ENCODE measurements at regions not wholly inside any gene's neighbourhood (a gene's known extent, or its start where the extent isn't known, plus 50 kb on each side); places are given as distances from the start of the nearest gene placed in this dataset.

- no peak overlapping the region for H3K4me3 ChIP-seq
- DNase-seq (ENCODE audit: extremely low read depth in 1 of 4, low spot score in 3 of 4) (no peak), FAIRE-seq (no peak), ATAC-seq (no peak)
- H3K4me2 ChIP-seq (ENCODE audit: insufficient read depth, low read length) = no peak overlapping the region
- WGBS (ENCODE audit: insufficient coverage, low coverage, missing lambda C conversion rate) = 3% methylated on average over 3 of the region's 3 CpGs
- no peaks in the 10 kb centered on the region for H3K27me3 ChIP-seq (ENCODE audit: control insufficient read depth in 2 of 2, insufficient read depth in 2 of 2, low read length in 2 of 2)
- no peak overlapping the region for H2AFZ ChIP-seq (ENCODE audit: low read depth, low read length)
- no peaks in the 10 kb centered on the region for H4K20me1 ChIP-seq (replicated peaks; ENCODE audit: control insufficient read depth, insufficient read depth, low read length)
- intact Hi-C loops (cut with micrococcal nuclease) = no loop called here
- H3K27ac ChIP-seq (ENCODE audit: extremely low read depth, low read depth, low read length) = no peak overlapping the region
- ChIA-PET CTCF (ENCODE audit: low intra/inter-chr PET ratio) (interaction anchor here (0.5 kb wide), 1 partner anchor 1412 kb away, joined by 3 read pairs; no protein-coding TSS in a partner anchor), POLR2A (no interaction called here)
- no peaks in the 10 kb centered on the region for H3K79me2 ChIP-seq (ENCODE audit: control insufficient read depth, insufficient read depth, low read length)
- no peaks in the 10 kb centered on the region for H3K4me1 ChIP-seq (replicated peaks in 1 of 2; ENCODE audit: control insufficient read depth in 2 of 2, insufficient read depth in 2 of 2, low read length in 2 of 2)
- H3K36me3 ChIP-seq (ENCODE audit: control insufficient read depth, insufficient read depth, low read length) = no peaks in the 10 kb centered on the region
- H3K9me3 ChIP-seq (replicated peaks; ENCODE audit: control insufficient read depth, insufficient read depth, low read depth, low read length) = no peaks in the 10 kb centered on the region
- in situ Hi-C loops (cut with MboI) = no loop called here
- H3K9ac ChIP-seq (ENCODE audit: insufficient read depth in 1 of 2, low read depth in 2 of 2, low read length in 2 of 2) = no peak overlapping the region
- H3K9me1 ChIP-seq (ENCODE audit: control insufficient read depth, insufficient read depth, low read length) = no peaks in the 10 kb centered on the region
- TF ChIP-seq MXI1 (IDR thresholded peaks at IDR 0.05; ENCODE audit: low read depth, low read length) (no peak), SIN3B (IDR thresholded peaks at IDR 0.05; ENCODE audit: low read depth) (no peak), TRIM25 (IDR thresholded peaks at IDR 0.05; ENCODE audit: borderline replicate concordance) (no peak), SPI1 (IDR thresholded peaks at IDR 0.05; ENCODE audit: borderline replicate concordance, low read depth, low read length) (no peak)
- BruUV-seq (replicated peaks) = no TSS peak
Measured at GRCh38 chrX:34503119-34503518, 154.0 kb downstream of the TMEM47 start.

- DNase-seq (ENCODE audit: extremely low read depth in 1 of 4, low spot score in 3 of 4) (no peak), FAIRE-seq (no peak), ATAC-seq (no peak)
- no peaks in the 10 kb centered on the region for H3K79me2 ChIP-seq (ENCODE audit: control insufficient read depth, insufficient read depth, low read length)
- BruUV-seq (replicated peaks) = no TSS peak
- H3K27ac ChIP-seq (ENCODE audit: extremely low read depth, low read depth, low read length) = no peak overlapping the region
- POLR2A ChIA-PET = no interaction called here
- TF ChIP-seq MLLT1 (IDR thresholded peaks at IDR 0.05) (no peak), ZNF134 (CRISPR knock-in tag; conservative IDR thresholded peaks at IDR 0.05) (peak; percentile 58; the same call in 1 of the 2 replicates)
- H3K9me3 ChIP-seq (replicated peaks; ENCODE audit: control insufficient read depth, insufficient read depth, low read depth, low read length) = no peaks in the 10 kb centered on the region
- in situ Hi-C loops (cut with MboI) = no loop called here
- CTCF ChIA-PET (ENCODE audit: low intra/inter-chr PET ratio) = interaction anchor here (0.7 kb wide), 1 partner anchor 1518 kb away, joined by 3 read pairs; no protein-coding TSS in a partner anchor
- no peaks in the 10 kb centered on the region for H3K36me3 ChIP-seq (ENCODE audit: control insufficient read depth, insufficient read depth, low read length)
- no peak overlapping the region for H3K9ac ChIP-seq (ENCODE audit: insufficient read depth in 1 of 2, low read depth in 2 of 2, low read length in 2 of 2)
- no peak overlapping the region for H3K4me3 ChIP-seq
- H2AFZ ChIP-seq (ENCODE audit: low read depth, low read length) = no peak overlapping the region
- H4K20me1 ChIP-seq (replicated peaks; ENCODE audit: control insufficient read depth, insufficient read depth, low read length) = no peaks in the 10 kb centered on the region
- H3K4me1 ChIP-seq (replicated peaks in 1 of 2; ENCODE audit: control insufficient read depth in 2 of 2, insufficient read depth in 2 of 2, low read length in 2 of 2) = no peaks in the 10 kb centered on the region
- no peaks in the 10 kb centered on the region for H3K9me1 ChIP-seq (ENCODE audit: control insufficient read depth, insufficient read depth, low read length)
- 0% methylated on average over 4 of the region's 4 CpGs for WGBS (ENCODE audit: insufficient coverage, low coverage, missing lambda C conversion rate)
- intact Hi-C loops (cut with micrococcal nuclease) = no loop called here
- H3K4me2 ChIP-seq (ENCODE audit: insufficient read depth, low read length) = no peak overlapping the region
- H3K27me3 ChIP-seq (ENCODE audit: control insufficient read depth in 2 of 2, insufficient read depth in 2 of 2, low read length in 2 of 2) = no peaks in the 10 kb centered on the region
Measured at GRCh38 chrX:34493086-34493485, 164.0 kb downstream of the TMEM47 start.

All from K562 (cell line).